Peyer's patch (tissue), 4 donors: ENCODE measurements at regions not wholly inside any gene's neighbourhood (a gene's known extent, or its start where the extent isn't known, plus 50 kb on each side); places are given as distances from the start of the nearest gene placed in this dataset.

Source experiments
- POLR2A ChIP-seq, 2 donors: fragments of 450-650 bp; IDR thresholded peaks; one replicate each; pipeline ENCODE4 v1.5.1; 2017; ENCODE audit warnings: antibody characterized with exemption in 2 of 2, mild to moderate bottlenecking in 2 of 2, moderate library complexity in 2 of 2
- TF ChIP-seq, protein P1 (sequence below), 6 experiments: fragments of 450-650 bp in 4 of 6; fragments of 200-600 bp in 2 of 6; sonication (generic) in 1 of 6; IDR thresholded peaks; one replicate each; pipeline ENCODE4 v1.5.1; 2017 to 2019; ENCODE audit warnings: antibody characterized with exemption in 6 of 6, mild to moderate bottlenecking in 3 of 6, moderate library complexity in 1 of 6

DNA sequence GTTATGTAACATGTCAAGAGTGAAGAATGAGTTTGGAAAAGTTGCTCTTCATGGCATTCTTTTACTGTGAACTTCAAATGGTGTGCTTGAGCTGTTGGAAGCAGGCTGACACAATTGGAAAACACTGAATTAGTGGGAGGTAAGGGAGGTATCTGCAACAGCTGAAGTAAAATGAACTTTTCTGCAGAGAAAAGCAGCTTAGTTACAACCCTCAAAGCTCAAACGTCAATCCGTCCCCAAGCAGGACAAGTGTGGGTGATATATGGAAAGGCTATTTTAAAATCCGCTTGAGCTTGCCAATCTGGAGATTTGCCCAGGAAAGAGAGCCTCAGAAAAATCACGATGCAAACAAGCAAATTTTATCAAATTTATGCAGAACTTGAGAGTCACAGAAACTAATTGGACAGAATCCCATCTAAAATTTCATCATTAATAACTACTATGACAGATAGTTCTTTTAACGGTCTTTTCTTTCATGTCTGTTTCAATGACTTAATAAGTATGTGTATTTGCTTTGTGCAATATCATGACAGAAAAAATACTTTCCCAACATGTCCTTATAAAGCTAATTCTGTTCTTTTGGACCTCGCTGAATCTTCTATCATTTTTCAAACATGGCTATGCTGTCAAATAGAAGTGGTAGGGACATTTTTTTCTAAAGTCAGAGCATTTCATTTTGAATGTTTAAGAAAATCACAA lies 266.6 kb upstream of the SLITRK3 start:
- TF ChIP-seq, protein P1, sequence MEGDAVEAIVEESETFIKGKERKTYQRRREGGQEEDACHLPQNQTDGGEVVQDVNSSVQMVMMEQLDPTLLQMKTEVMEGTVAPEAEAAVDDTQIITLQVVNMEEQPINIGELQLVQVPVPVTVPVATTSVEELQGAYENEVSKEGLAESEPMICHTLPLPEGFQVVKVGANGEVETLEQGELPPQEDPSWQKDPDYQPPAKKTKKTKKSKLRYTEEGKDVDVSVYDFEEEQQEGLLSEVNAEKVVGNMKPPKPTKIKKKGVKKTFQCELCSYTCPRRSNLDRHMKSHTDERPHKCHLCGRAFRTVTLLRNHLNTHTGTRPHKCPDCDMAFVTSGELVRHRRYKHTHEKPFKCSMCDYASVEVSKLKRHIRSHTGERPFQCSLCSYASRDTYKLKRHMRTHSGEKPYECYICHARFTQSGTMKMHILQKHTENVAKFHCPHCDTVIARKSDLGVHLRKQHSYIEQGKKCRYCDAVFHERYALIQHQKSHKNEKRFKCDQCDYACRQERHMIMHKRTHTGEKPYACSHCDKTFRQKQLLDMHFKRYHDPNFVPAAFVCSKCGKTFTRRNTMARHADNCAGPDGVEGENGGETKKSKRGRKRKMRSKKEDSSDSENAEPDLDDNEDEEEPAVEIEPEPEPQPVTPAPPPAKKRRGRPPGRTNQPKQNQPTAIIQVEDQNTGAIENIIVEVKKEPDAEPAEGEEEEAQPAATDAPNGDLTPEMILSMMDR (IDR thresholded peaks at IDR 0.05): no peak
- TF ChIP-seq POLR2A (IDR thresholded peaks at IDR 0.05): no peak
